ENCODE measurements at regions not wholly inside any gene's neighbourhood (a gene's known extent, or its start where the extent isn't known, plus 50 kb on each side); places are given as distances from the start of the nearest gene placed in this dataset.

DNA sequence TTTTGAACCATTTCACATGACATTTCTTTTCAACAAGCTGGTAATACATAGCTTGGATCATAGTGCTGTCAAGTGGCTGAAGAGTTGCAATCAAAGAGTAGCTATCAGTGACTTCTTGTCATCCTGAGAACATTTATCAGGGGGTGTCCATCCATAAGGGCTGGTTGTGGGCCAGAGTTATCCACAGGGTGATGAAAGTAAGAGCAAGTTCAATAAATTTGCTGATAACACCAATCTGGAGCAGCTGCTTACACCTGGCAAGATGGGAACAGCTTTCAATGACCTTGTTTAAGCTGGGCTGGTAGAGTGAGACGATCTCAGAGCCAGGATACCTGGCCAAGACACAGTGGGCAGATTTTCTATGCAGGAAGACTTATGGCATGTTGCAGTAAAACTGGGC is 96.3 kb upstream of the IMMP2L start:
- no peak overlapping the region for H3K27ac ChIP-seq
- no peaks in the 10 kb centered on the region for H3F3A ChIP-seq (ENCODE audit: insufficient read depth, low read depth)
- no peaks in the 10 kb centered on the region for H3K36me3 ChIP-seq (ENCODE audit: low read depth)
- BruUV-seq (replicated peaks): no TSS peak
- H3K4me3 ChIP-seq: no peak overlapping the region
- no peaks in the 10 kb centered on the region; the same call in 1 of the 2 replicates for H3K9me3 ChIP-seq (ENCODE audit: insufficient read depth, low read depth)
- no peaks in the 10 kb centered on the region for H3K27me3 ChIP-seq (ENCODE audit: insufficient read depth, low read depth)
- no peak for DNase-seq
- H3K79me2 ChIP-seq (ENCODE audit: low read depth): no peaks in the 10 kb centered on the region
- POLR2A ChIA-PET (ENCODE audit: unreplicated experiment): no interaction called here
- H3K4me1 ChIP-seq (replicated peaks; ENCODE audit: insufficient read depth): no peaks in the 10 kb centered on the region
- H4K20me1 ChIP-seq (ENCODE audit: insufficient read depth): no peaks in the 10 kb centered on the region
- H2AFZ ChIP-seq: no peak overlapping the region
- H3K9me2 ChIP-seq (ENCODE audit: insufficient read depth): no peaks in the 10 kb centered on the region
- no peak for TF ChIP-seq EZH2 (IDR thresholded peaks at IDR 0.05; ENCODE audit: low read depth)
- TF ChIP-seq, protein P1, sequence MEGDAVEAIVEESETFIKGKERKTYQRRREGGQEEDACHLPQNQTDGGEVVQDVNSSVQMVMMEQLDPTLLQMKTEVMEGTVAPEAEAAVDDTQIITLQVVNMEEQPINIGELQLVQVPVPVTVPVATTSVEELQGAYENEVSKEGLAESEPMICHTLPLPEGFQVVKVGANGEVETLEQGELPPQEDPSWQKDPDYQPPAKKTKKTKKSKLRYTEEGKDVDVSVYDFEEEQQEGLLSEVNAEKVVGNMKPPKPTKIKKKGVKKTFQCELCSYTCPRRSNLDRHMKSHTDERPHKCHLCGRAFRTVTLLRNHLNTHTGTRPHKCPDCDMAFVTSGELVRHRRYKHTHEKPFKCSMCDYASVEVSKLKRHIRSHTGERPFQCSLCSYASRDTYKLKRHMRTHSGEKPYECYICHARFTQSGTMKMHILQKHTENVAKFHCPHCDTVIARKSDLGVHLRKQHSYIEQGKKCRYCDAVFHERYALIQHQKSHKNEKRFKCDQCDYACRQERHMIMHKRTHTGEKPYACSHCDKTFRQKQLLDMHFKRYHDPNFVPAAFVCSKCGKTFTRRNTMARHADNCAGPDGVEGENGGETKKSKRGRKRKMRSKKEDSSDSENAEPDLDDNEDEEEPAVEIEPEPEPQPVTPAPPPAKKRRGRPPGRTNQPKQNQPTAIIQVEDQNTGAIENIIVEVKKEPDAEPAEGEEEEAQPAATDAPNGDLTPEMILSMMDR (conservative IDR thresholded peaks at IDR 0.05): no peak
- intact Hi-C loops (cut with micrococcal nuclease; ENCODE audit: unreplicated experiment): no loop called here
- CTCF ChIA-PET: no interaction called here
- H3K4me2 ChIP-seq: no peak overlapping the region

DNA sequence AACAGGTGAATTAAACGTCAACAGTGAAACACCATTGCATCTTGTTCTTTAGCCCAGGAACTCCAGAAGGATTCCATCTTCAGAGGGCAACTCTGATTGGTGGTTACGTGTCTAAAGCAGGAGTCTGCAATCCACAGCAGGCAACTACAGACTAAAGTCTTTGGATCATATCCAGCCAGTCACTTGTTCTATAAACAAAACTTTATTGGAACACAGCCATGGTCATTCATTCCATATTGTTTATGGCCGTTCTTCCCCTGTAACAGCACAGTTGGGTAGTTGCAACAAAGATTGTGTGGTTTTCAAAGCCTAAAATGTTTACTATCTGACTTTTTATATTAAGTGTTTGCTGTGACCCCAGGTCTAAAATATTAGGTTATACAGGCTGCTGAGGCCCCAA is 94.7 kb upstream of the IMMP2L start:
- Histone ChIP-seq H3K9me2 (ENCODE audit: insufficient read depth) (no peaks in the 10 kb centered on the region), H3F3A (ENCODE audit: insufficient read depth, low read depth) (no peaks in the 10 kb centered on the region), H3K4me3 (no peak overlapping the region), H3K27me3 (ENCODE audit: insufficient read depth, low read depth) (no peaks in the 10 kb centered on the region), H3K4me2 (no peak overlapping the region), H3K9me3 (ENCODE audit: insufficient read depth, low read depth) (no peaks in the 10 kb centered on the region; the same call in 1 of the 2 replicates), H3K4me1 (replicated peaks; ENCODE audit: insufficient read depth) (no peaks in the 10 kb centered on the region), H2AFZ (no peak overlapping the region), H4K20me1 (ENCODE audit: insufficient read depth) (no peaks in the 10 kb centered on the region), H3K36me3 (ENCODE audit: low read depth) (no peaks in the 10 kb centered on the region), H3K27ac (no peak overlapping the region), H3K79me2 (ENCODE audit: low read depth) (no peaks in the 10 kb centered on the region)
- DNase-seq: no peak
- CTCF ChIA-PET: no interaction called here
- POLR2A ChIA-PET (ENCODE audit: unreplicated experiment): no interaction called here
- intact Hi-C loops (cut with micrococcal nuclease; ENCODE audit: unreplicated experiment): no loop called here
- no peak for TF ChIP-seq EZH2 (IDR thresholded peaks at IDR 0.05; ENCODE audit: low read depth)
- TF ChIP-seq, protein P1 (conservative IDR thresholded peaks at IDR 0.05): no peak
- BruUV-seq (replicated peaks): no TSS peak

DNA sequence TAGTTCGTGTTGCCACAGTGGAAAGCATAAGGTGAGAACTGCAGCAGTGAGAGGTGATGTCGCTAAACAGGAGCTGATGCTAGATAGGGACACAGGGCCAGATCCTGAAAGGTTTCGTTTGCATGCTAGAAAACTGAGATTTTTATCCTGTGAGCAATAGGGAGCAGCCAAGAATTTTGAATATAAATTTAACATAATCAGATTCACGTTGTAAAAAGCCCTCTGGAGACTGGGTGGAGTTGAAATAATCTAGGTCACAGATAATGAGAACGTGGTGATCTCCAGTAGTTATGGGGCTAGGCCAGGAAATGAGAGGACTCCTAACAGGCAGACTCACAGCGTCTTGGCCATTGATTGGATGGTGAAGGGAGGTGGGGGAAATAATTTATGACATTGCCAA is 92.1 kb upstream of the IMMP2L start:
- DNase-seq: no peak
- ChIA-PET POLR2A (ENCODE audit: unreplicated experiment) (interaction anchor here (0.7 kb wide), 1 partner anchor 1399 kb away, joined by 4 read pairs; no protein-coding TSS in a partner anchor), CTCF (no interaction called here)
- H3K4me3 ChIP-seq: no peak overlapping the region
- H2AFZ ChIP-seq: no peak overlapping the region
- H3K27ac ChIP-seq: no peak overlapping the region
- H3K4me1 ChIP-seq (replicated peaks; ENCODE audit: insufficient read depth): no peaks in the 10 kb centered on the region
- intact Hi-C loops (cut with micrococcal nuclease; ENCODE audit: unreplicated experiment): no loop called here
- no peaks in the 10 kb centered on the region for H3K9me2 ChIP-seq (ENCODE audit: insufficient read depth)
- H3K9me3 ChIP-seq (ENCODE audit: insufficient read depth, low read depth): no peaks in the 10 kb centered on the region
- H3F3A ChIP-seq (ENCODE audit: insufficient read depth, low read depth): no peaks in the 10 kb centered on the region
- no peaks in the 10 kb centered on the region for H3K36me3 ChIP-seq (ENCODE audit: low read depth)
- no TSS peak for BruUV-seq (replicated peaks)
- no peaks in the 10 kb centered on the region for H3K27me3 ChIP-seq (ENCODE audit: insufficient read depth, low read depth)
- no peak for TF ChIP-seq EZH2 (IDR thresholded peaks at IDR 0.05; ENCODE audit: low read depth)
- TF ChIP-seq, protein P1 (conservative IDR thresholded peaks at IDR 0.05): no peak
- H4K20me1 ChIP-seq (ENCODE audit: insufficient read depth): no peaks in the 10 kb centered on the region
- H3K4me2 ChIP-seq: no peak overlapping the region
- no peaks in the 10 kb centered on the region for H3K79me2 ChIP-seq (ENCODE audit: low read depth)

Data from PC-9 (cell line).